ENCODE measurements at regions not wholly inside any gene's neighbourhood (a gene's known extent, or its start where the extent isn't known, plus 50 kb on each side); places are given as distances from the start of the nearest gene placed in this dataset.

GRCh38 chr9:30673132-30673531 lies 1711.3 kb upstream of the ACO1 start:
- H3K36me3 ChIP-seq (replicated peaks; ENCODE audit: low read depth, low read length) = no peaks in the 10 kb centered on the region
- no peaks in the 10 kb centered on the region for H3K4me1 ChIP-seq (ENCODE audit: low read length)
- H3K27me3 ChIP-seq (ENCODE audit: low read depth, low read length) = no peaks in the 10 kb centered on the region
- H4K20me1 ChIP-seq (ENCODE audit: insufficient read depth, low read length) = no peaks in the 10 kb centered on the region
- TF ChIP-seq CTCF (IDR thresholded peaks at IDR 0.05; ENCODE audit: low read depth, low read length) (no peak), EZH2phosphoT487 (IDR thresholded peaks at IDR 0.05; ENCODE audit: low read depth) (no peak)
- no peak overlapping the region for H3K4me2 ChIP-seq (ENCODE audit: low read length)
- no peaks in the 10 kb centered on the region for H3K9me3 ChIP-seq (ENCODE audit: insufficient read depth, low read length)
- no peak overlapping the region for H3K9ac ChIP-seq (ENCODE audit: low read length)
- H3K27ac ChIP-seq (ENCODE audit: low read length) = no peak overlapping the region
- no peak overlapping the region for H3K4me3 ChIP-seq (ENCODE audit: low read length)
- no peaks in the 10 kb centered on the region for H3K79me2 ChIP-seq (ENCODE audit: low read length)
- H2AFZ ChIP-seq (ENCODE audit: low read depth, low read length) = no peak overlapping the region

- H3K4me1 ChIP-seq (ENCODE audit: low read length) = no peaks in the 10 kb centered on the region
- no peaks in the 10 kb centered on the region for H3K9me3 ChIP-seq (ENCODE audit: insufficient read depth, low read length)
- H3K4me2 ChIP-seq (ENCODE audit: low read length) = no peak overlapping the region
- H3K27me3 ChIP-seq (ENCODE audit: low read depth, low read length) = no peaks in the 10 kb centered on the region
- H4K20me1 ChIP-seq (ENCODE audit: insufficient read depth, low read length) = no peaks in the 10 kb centered on the region
- no peaks in the 10 kb centered on the region for H3K36me3 ChIP-seq (replicated peaks; ENCODE audit: low read depth, low read length)
- TF ChIP-seq EZH2phosphoT487 (IDR thresholded peaks at IDR 0.05; ENCODE audit: low read depth) (no peak), CTCF (IDR thresholded peaks at IDR 0.05; ENCODE audit: low read depth, low read length) (no peak)
- H2AFZ ChIP-seq (ENCODE audit: low read depth, low read length) = no peak overlapping the region
- H3K4me3 ChIP-seq (ENCODE audit: low read length) = no peak overlapping the region
- H3K79me2 ChIP-seq (ENCODE audit: low read length) = no peaks in the 10 kb centered on the region
- H3K27ac ChIP-seq (ENCODE audit: low read length) = no peak overlapping the region
- H3K9ac ChIP-seq (ENCODE audit: low read length) = no peak overlapping the region
Observed at GRCh38 chr9:30676651-30677050, 1707.8 kb upstream of the ACO1 start.

- Histone ChIP-seq H3K4me2 (ENCODE audit: low read length) (no peak overlapping the region), H3K9ac (ENCODE audit: low read length) (no peak overlapping the region), H3K9me3 (ENCODE audit: insufficient read depth, low read length) (no peaks in the 10 kb centered on the region), H3K4me3 (ENCODE audit: low read length) (no peak overlapping the region), H4K20me1 (ENCODE audit: insufficient read depth, low read length) (no peaks in the 10 kb centered on the region), H3K27me3 (ENCODE audit: low read depth, low read length) (no peaks in the 10 kb centered on the region), H3K4me1 (ENCODE audit: low read length) (no peaks in the 10 kb centered on the region), H3K79me2 (ENCODE audit: low read length) (no peaks in the 10 kb centered on the region), H3K27ac (ENCODE audit: low read length) (no peak overlapping the region), H2AFZ (ENCODE audit: low read depth, low read length) (no peak overlapping the region), H3K36me3 (replicated peaks; ENCODE audit: low read depth, low read length) (no peaks in the 10 kb centered on the region)
- no peak for TF ChIP-seq EZH2phosphoT487 (IDR thresholded peaks at IDR 0.05; ENCODE audit: low read depth)
- TF ChIP-seq CTCF (IDR thresholded peaks at IDR 0.05; ENCODE audit: low read depth, low read length) = no peak
Observed at GRCh38 chr9:30677221-30677620, 1707.2 kb upstream of the ACO1 start.

- no peak for TF ChIP-seq EZH2phosphoT487 (IDR thresholded peaks at IDR 0.05; ENCODE audit: low read depth)
- no peak for TF ChIP-seq CTCF (IDR thresholded peaks at IDR 0.05; ENCODE audit: low read depth, low read length)
- H3K27me3 ChIP-seq (ENCODE audit: low read depth, low read length) = no peaks in the 10 kb centered on the region
- no peak overlapping the region for H3K27ac ChIP-seq (ENCODE audit: low read length)
- H3K9ac ChIP-seq (ENCODE audit: low read length) = no peak overlapping the region
- no peak overlapping the region for H2AFZ ChIP-seq (ENCODE audit: low read depth, low read length)
- H3K79me2 ChIP-seq (ENCODE audit: low read length) = no peaks in the 10 kb centered on the region
- H3K4me3 ChIP-seq (ENCODE audit: low read length) = no peak overlapping the region
- no peaks in the 10 kb centered on the region for H4K20me1 ChIP-seq (ENCODE audit: insufficient read depth, low read length)
- no peaks in the 10 kb centered on the region for H3K36me3 ChIP-seq (replicated peaks; ENCODE audit: low read depth, low read length)
- H3K4me1 ChIP-seq (ENCODE audit: low read length) = no peaks in the 10 kb centered on the region
- no peaks in the 10 kb centered on the region for H3K9me3 ChIP-seq (ENCODE audit: insufficient read depth, low read length)
- no peak overlapping the region for H3K4me2 ChIP-seq (ENCODE audit: low read length)
Observed at GRCh38 chr9:30688801-30689200, 1695.6 kb upstream of the ACO1 start.
